G401 (cell line): ENCODE measurements at regions not wholly inside any gene's neighbourhood (a gene's known extent, or its start where the extent isn't known, plus 50 kb on each side); places are given as distances from the start of the nearest gene placed in this dataset.
"Not testable (repeated sequence)": the region's sequence is repeated elsewhere in the genome, so short reads cannot be mapped to it uniquely, and the experiment has no call there.

ENCODE experiments used
- DNase-seq: peaks from one replicate; pipeline ENCODE4 v3.0.0-alpha.2; 2015; ENCODE audit warnings: low spot score
- in situ Hi-C: cut with HindIII; loops from 2 replicates; pipeline ENCODE4 v1.10.0; 2016; ENCODE audit warnings: low sequenced_read_pairs, mixed read lengths

- in situ Hi-C loops: no loop called here
- no peak for DNase-seq
Measured at GRCh38 chr4:100049872-100050271, 99.8 kb upstream of the H2AZ1 start.

GRCh38 chr4:100042711-100043110, 92.6 kb upstream of the H2AZ1 start:
- in situ Hi-C loops: no loop called here
- DNase-seq: no peak

- no peak for DNase-seq
- in situ Hi-C loops: no loop called here
Measured at GRCh38 chr4:100042235-100042634, 92.2 kb upstream of the H2AZ1 start.

GRCh38 chr4:100041646-100042045, 91.6 kb upstream of the H2AZ1 start:
- DNase-seq: no peak
- in situ Hi-C loops: no loop called here

- in situ Hi-C loops: no loop called here
- DNase-seq: no peak
Measured at GRCh38 chr4:100034023-100034664, 84.1 kb upstream of the H2AZ1 start.

- in situ Hi-C loops: no loop called here
- DNase-seq: no peak
Measured at GRCh38 chr4:100026066-100026465, 76.0 kb upstream of the H2AZ1 start.

- DNase-seq: no peak
- in situ Hi-C loops: no loop called here
Measured at GRCh38 chr4:100023800-100024199, 73.7 kb upstream of the H2AZ1 start.

- DNase-seq: no peak
- in situ Hi-C loops: no loop called here
Measured at GRCh38 chr4:100022792-100023222, 72.7 kb upstream of the H2AZ1 start.

- no peak for DNase-seq
- in situ Hi-C loops: no loop called here
Measured at GRCh38 chr4:100019821-100020220, 69.7 kb upstream of the H2AZ1 start.

- in situ Hi-C loops: no loop called here
- DNase-seq: no peak
Measured at GRCh38 chr4:100017637-100018310, 67.7 kb upstream of the H2AZ1 start.

- DNase-seq: no peak
- in situ Hi-C loops: no loop called here
Measured at GRCh38 chr4:100016191-100016590, 66.1 kb upstream of the H2AZ1 start.

- in situ Hi-C loops: no loop called here
- no peak for DNase-seq
Measured at GRCh38 chr4:100014616-100015015, 64.5 kb upstream of the H2AZ1 start.

GRCh38 chr4:100009490-100009889, 59.4 kb upstream of the H2AZ1 start:
- in situ Hi-C loops: no loop called here
- DNase-seq: no peak

- in situ Hi-C loops: no loop called here
- no peak for DNase-seq
Measured at GRCh38 chr4:100008048-100008447, 58.0 kb upstream of the H2AZ1 start.

GRCh38 chr4:100006161-100006560, 56.1 kb upstream of the H2AZ1 start:
- in situ Hi-C loops, DNase-seq: not testable (repeated sequence)
